SU-DHL-6 (cell line): ENCODE measurements at regions not wholly inside any gene's neighbourhood (a gene's known extent, or its start where the extent isn't known, plus 50 kb on each side); places are given as distances from the start of the nearest gene placed in this dataset.

Source experiments
- H2AFZ ChIP-seq: fragments of 200-600 bp; sonication (generic); 2 replicates; pipeline ENCODE4 v1.6.1; 2014; ENCODE audit warnings: low read depth, mild to moderate bottlenecking, moderate library complexity, mixed read lengths, antibody characterized with exemption, low read length; ENCODE audit not compliant: severe bottlenecking
- H3F3A ChIP-seq: fragments of 200-600 bp; shearing (Covaris generic); 2 replicates; pipeline ENCODE4 v1.6.0; 2016; ENCODE audit warnings: antibody characterized with exemption, mild to moderate bottlenecking; ENCODE audit not compliant: insufficient read depth
- H3K27ac ChIP-seq: fragments of 200-600 bp; sonication (generic); 2 replicates; pipeline ENCODE4 v1.5.1; 2016; ENCODE audit warnings: low read depth, mild to moderate bottlenecking, low read length, moderate library complexity, mixed read lengths
- H3K27me3 ChIP-seq: fragments of 200-600 bp; sonication (generic), shearing (Covaris generic); 2 replicates; pipeline ENCODE4 v1.6.0; 2014; ENCODE audit warnings: mild to moderate bottlenecking, low read length
- H3K36me3 ChIP-seq: fragments of 200-600 bp; sonication (generic); 2 replicates; pipeline ENCODE4 v1.6.1; 2014; ENCODE audit warnings: mild to moderate bottlenecking, low read length, mixed read lengths
- H3K4me2 ChIP-seq: fragments of 300-600, 200-600 bp; shearing (Covaris generic), sonication (generic); 2 replicates; pipeline ENCODE4 v1.6.0; 2014; ENCODE audit warnings: low read length, low read depth, mild to moderate bottlenecking; ENCODE audit not compliant: poor library complexity, severe bottlenecking
- H3K4me3 ChIP-seq: fragments of 200-600 bp; sonication (generic); 2 replicates; pipeline ENCODE4 v1.5.1; 2014; ENCODE audit warnings: antibody characterized with exemption, low read length, mild to moderate bottlenecking, mixed read lengths; ENCODE audit not compliant: insufficient read depth, poor library complexity, severe bottlenecking
- H3K79me2 ChIP-seq: fragments of 200-600 bp; sonication (generic); 2 replicates; pipeline ENCODE4 v1.6.1; 2014; ENCODE audit warnings: mild to moderate bottlenecking, low read length, moderate library complexity; ENCODE audit not compliant: insufficient read depth
- H3K9ac ChIP-seq: fragments of 200-600 bp; sonication (generic); 2 replicates; pipeline ENCODE4 v1.7.0; 2014; ENCODE audit warnings: mild to moderate bottlenecking, low read length
- H3K9me2 ChIP-seq: fragments of 200-600 bp; sonication (generic); replicated peaks from 2 replicates; pipeline ENCODE4 v1.6.1; 2014; ENCODE audit warnings: low read length; ENCODE audit not compliant: insufficient read depth
- H3K9me3 ChIP-seq: fragments of 200-600 bp; sonication (generic); 2 replicates; pipeline ENCODE4 v1.6.1; 2014; ENCODE audit warnings: low read length, mixed read lengths; ENCODE audit not compliant: insufficient read depth
- H4K20me1 ChIP-seq: fragments of 200-600 bp; sonication (generic); 2 replicates; pipeline ENCODE4 v1.6.1; 2014; ENCODE audit warnings: low read depth, mild to moderate bottlenecking, antibody characterized with exemption, low read length, moderate library complexity, mixed read lengths
- EZH2phosphoT487 ChIP-seq: fragments of 200-600 bp; sonication (generic), shearing (Covaris generic); conservative IDR thresholded peaks from 2 replicates; pipeline ENCODE4 v1.6.1; 2018; ENCODE audit warnings: mild to moderate bottlenecking, antibody characterized with exemption, low read length, moderate library complexity, mixed read lengths
- TF ChIP-seq, protein P1 (sequence below): fragments of 200-600 bp; sonication (generic); IDR thresholded peaks from one replicate; pipeline ENCODE4 v1.5.1; 2017; ENCODE audit warnings: antibody characterized with exemption, mild to moderate bottlenecking, low read length, moderate library complexity; ENCODE audit not compliant: insufficient read depth, poor library complexity, severe bottlenecking

- Histone ChIP-seq H3K27me3 (no peaks in the 10 kb centered on the region), H2AFZ (no peak overlapping the region), H3K36me3 (no peaks in the 10 kb centered on the region), H3K4me3 (no peak overlapping the region), H4K20me1 (no peaks in the 10 kb centered on the region), H3K4me2 (no peak overlapping the region), H3K9me2 (0 out of 2 replicates have a peak, but pooled peaks cover 3% of the 10 kb centered on the region), H3K9me3 (no peaks in the 10 kb centered on the region), H3K27ac (no peak overlapping the region), H3K79me2 (no peaks in the 10 kb centered on the region), H3F3A (no peaks in the 10 kb centered on the region), H3K9ac (no peak overlapping the region)
- TF ChIP-seq, protein P1, sequence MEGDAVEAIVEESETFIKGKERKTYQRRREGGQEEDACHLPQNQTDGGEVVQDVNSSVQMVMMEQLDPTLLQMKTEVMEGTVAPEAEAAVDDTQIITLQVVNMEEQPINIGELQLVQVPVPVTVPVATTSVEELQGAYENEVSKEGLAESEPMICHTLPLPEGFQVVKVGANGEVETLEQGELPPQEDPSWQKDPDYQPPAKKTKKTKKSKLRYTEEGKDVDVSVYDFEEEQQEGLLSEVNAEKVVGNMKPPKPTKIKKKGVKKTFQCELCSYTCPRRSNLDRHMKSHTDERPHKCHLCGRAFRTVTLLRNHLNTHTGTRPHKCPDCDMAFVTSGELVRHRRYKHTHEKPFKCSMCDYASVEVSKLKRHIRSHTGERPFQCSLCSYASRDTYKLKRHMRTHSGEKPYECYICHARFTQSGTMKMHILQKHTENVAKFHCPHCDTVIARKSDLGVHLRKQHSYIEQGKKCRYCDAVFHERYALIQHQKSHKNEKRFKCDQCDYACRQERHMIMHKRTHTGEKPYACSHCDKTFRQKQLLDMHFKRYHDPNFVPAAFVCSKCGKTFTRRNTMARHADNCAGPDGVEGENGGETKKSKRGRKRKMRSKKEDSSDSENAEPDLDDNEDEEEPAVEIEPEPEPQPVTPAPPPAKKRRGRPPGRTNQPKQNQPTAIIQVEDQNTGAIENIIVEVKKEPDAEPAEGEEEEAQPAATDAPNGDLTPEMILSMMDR = no peak
- no peak for TF ChIP-seq EZH2phosphoT487
Measured at GRCh38 chr9:20286969-20287368, 335.3 kb downstream of the MLLT3 start.

DNA sequence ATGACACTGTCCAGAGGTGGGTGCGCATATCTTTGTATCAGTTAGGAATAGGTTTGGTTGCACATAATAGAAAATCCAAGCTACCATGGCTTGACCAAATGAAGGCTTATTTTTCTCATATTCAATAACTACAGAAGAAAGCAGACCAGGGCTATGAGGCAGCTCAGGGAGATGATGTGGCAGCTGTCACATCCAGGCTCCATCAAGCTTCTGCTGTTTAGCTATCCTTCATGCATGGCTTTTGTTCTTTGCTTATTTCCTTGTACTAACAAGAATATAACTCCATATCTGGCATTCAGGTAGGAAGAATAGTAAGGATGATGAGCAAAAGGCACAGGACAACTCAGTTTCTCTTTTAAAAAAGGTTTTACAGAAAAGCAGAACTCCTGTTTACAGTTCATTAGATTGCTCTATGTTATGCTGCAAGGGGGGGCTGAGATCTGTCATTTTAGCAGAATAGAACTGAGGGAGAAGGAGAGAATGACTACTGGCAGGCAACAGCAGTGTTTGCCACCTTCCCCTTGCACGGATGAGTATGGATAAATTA, 336.1 kb downstream of the MLLT3 start:
- no peaks in the 10 kb centered on the region for H3K36me3 ChIP-seq
- H3K4me3 ChIP-seq = no peak overlapping the region
- no peaks in the 10 kb centered on the region for H4K20me1 ChIP-seq
- H3K9me2 ChIP-seq = 0 out of 2 replicates have a peak, but pooled peaks cover 3% of the 10 kb centered on the region
- H3K79me2 ChIP-seq = no peaks in the 10 kb centered on the region
- no peak overlapping the region for H3K9ac ChIP-seq
- H3F3A ChIP-seq = no peaks in the 10 kb centered on the region
- H3K27ac ChIP-seq = no peak overlapping the region
- no peak for TF ChIP-seq EZH2phosphoT487
- TF ChIP-seq, protein P1 = no peak
- no peak overlapping the region for H2AFZ ChIP-seq
- no peaks in the 10 kb centered on the region for H3K9me3 ChIP-seq
- no peaks in the 10 kb centered on the region for H3K27me3 ChIP-seq
- no peak overlapping the region for H3K4me2 ChIP-seq

- H3F3A ChIP-seq = no peaks in the 10 kb centered on the region
- no peak overlapping the region for H3K27ac ChIP-seq
- no peak overlapping the region for H3K4me3 ChIP-seq
- H3K9me2 ChIP-seq = 0 out of 2 replicates have a peak, but pooled peaks cover 3% of the 10 kb centered on the region
- H3K9ac ChIP-seq = no peak overlapping the region
- H3K9me3 ChIP-seq = no peaks in the 10 kb centered on the region
- H3K79me2 ChIP-seq = no peaks in the 10 kb centered on the region
- no peaks in the 10 kb centered on the region for H3K36me3 ChIP-seq
- H3K4me2 ChIP-seq = no peak overlapping the region
- no peak overlapping the region for H2AFZ ChIP-seq
- TF ChIP-seq, protein P1 = no peak
- TF ChIP-seq EZH2phosphoT487 = no peak
- H3K27me3 ChIP-seq = no peaks in the 10 kb centered on the region
- H4K20me1 ChIP-seq = no peaks in the 10 kb centered on the region
Measured at GRCh38 chr9:20284601-20285289, 337.6 kb downstream of the MLLT3 start.
